ENCODE measurements at regions not wholly inside any gene's neighbourhood (a gene's known extent, or its start where the extent isn't known, plus 50 kb on each side); places are given as distances from the start of the nearest gene placed in this dataset.

- Histone ChIP-seq H2BK20ac (ENCODE audit: low read depth, low read length) (no peak overlapping the region), H2BK120ac (ENCODE audit: low read depth, low read length) (no peak overlapping the region), H4K8ac (ENCODE audit: low read depth in 2 of 2, low read length in 2 of 2) (no peak overlapping the region), H3K79me1 (ENCODE audit: low read depth in 1 of 2, low read length in 2 of 2) (no peaks in the 10 kb centered on the region), H2BK15ac (ENCODE audit: low read depth, low read length) (no peak overlapping the region), H3K4ac (ENCODE audit: low read depth, low read length) (no peak overlapping the region), H2AK5ac (ENCODE audit: low read depth, low read length) (no peak overlapping the region), H3K9ac (ENCODE audit: low read depth, low read length) (no peak overlapping the region), H3K56ac (ENCODE audit: extremely low read depth, insufficient read depth, low read length) (no peak overlapping the region), H3K18ac (ENCODE audit: low read depth, low read length) (no peak overlapping the region), H3K27me3 (ENCODE audit: control insufficient read depth, insufficient read depth, low read length) (no peaks in the 10 kb centered on the region), H2AFZ (replicated peaks; ENCODE audit: low read length, poor library complexity) (no peak overlapping the region), H4K91ac (ENCODE audit: insufficient read depth, low read depth, low read length) (no peak overlapping the region), H2BK5ac (ENCODE audit: low read depth, low read length, poor library complexity, severe bottlenecking) (no peak overlapping the region), H3K4me2 (ENCODE audit: low read depth, low read length) (0 out of 2 replicates have a peak overlapping the region, but pooled peaks have one; percentile 35), H3K4me3 (ENCODE audit: insufficient read depth, low read depth, low read length) (no peak overlapping the region), H3K36me3 (ENCODE audit: control insufficient read depth, insufficient read depth, low read length) (no peaks in the 10 kb centered on the region), H3K4me1 (ENCODE audit: control insufficient read depth, insufficient read depth, low read length) (no peaks in the 10 kb centered on the region), H3K27ac (ENCODE audit: insufficient read depth, low read length) (peak overlapping the region; percentile 40; the same call in 1 of the 2 replicates), H3K23ac (ENCODE audit: low read depth, low read length) (no peak overlapping the region), H3K14ac (replicated peaks; ENCODE audit: low read depth, low read length) (no peak overlapping the region), H4K5ac (ENCODE audit: low read depth, low read length) (no peak overlapping the region), H3K9me1 (ENCODE audit: insufficient read depth, low read length) (no peaks in the 10 kb centered on the region), H3K9me3 (ENCODE audit: control insufficient read depth, insufficient read depth, low read length) (peaks cover 5% of the 10 kb centered on the region), H4K20me1 (ENCODE audit: insufficient read depth, low read length) (no peaks in the 10 kb centered on the region), H2AK9ac (replicated peaks; ENCODE audit: low read depth, low read length, poor library complexity) (no peak overlapping the region)
- dilution Hi-C loops (cut with HindIII; ENCODE audit: low sequenced_read_pairs, unreplicated experiment) (no loop called here), in situ Hi-C loops (cut with MboI; ENCODE audit: low sequenced_read_pairs) (no loop called here), intact Hi-C loops (cut with micrococcal nuclease) (no loop called here)
- DNase-seq (peak; percentile 41), ATAC-seq (ENCODE audit: low read depth) (peak; percentile 62)
- ChIA-PET POLR2A (ENCODE audit: unreplicated experiment) (no interaction called here), CTCF (no interaction called here)
- TF ChIP-seq CTCF (conservative IDR thresholded peaks at IDR 0.05; ENCODE audit: low read depth, low read length) (no peak), NFE2L2 (IDR thresholded peaks at IDR 0.05; ENCODE audit: low read depth, low read length) (no peak), CEBPB (IDR thresholded peaks at IDR 0.05; ENCODE audit: low read depth, low read length) (no peak), ELK1 (IDR thresholded peaks at IDR 0.05; ENCODE audit: borderline replicate concordance, low read depth, low read length) (no peak), RFX5 (IDR thresholded peaks at IDR 0.05; ENCODE audit: low read depth, low read length) (no peak), RAD21 (IDR thresholded peaks at IDR 0.05; ENCODE audit: low read length) (no peak), SMC3 (IDR thresholded peaks at IDR 0.05; ENCODE audit: low read depth, low read length) (no peak), MAFK (IDR thresholded peaks at IDR 0.05; ENCODE audit: low read depth, low read length) (no peak), FOS (IDR thresholded peaks at IDR 0.05; ENCODE audit: low read depth, low read length) (no peak), CHD1 (IDR thresholded peaks at IDR 0.05; ENCODE audit: low read depth, low read length) (no peak)
- 70% methylated on average over 2 of the region's 5 CpGs; no CpG with 5 or more reads in 1 of the 2 experiments for WGBS, 2 experiments (ENCODE audit: extremely low coverage in 2 of 2, insufficient read length in 1 of 2)
- BruUV-seq (replicated peaks) = no TSS peak
Observed at GRCh38 chr10:107442035-107442505, 277.6 kb upstream of the SORCS1 start.

All from IMR-90 (cell line).